ENCODE measurements at regions not wholly inside any gene's neighbourhood (a gene's known extent, or its start where the extent isn't known, plus 50 kb on each side); places are given as distances from the start of the nearest gene placed in this dataset.

- no peak for TF ChIP-seq POLR2AphosphoS5 (IDR thresholded peaks at IDR 0.05)
- TF ChIP-seq, protein P1, sequence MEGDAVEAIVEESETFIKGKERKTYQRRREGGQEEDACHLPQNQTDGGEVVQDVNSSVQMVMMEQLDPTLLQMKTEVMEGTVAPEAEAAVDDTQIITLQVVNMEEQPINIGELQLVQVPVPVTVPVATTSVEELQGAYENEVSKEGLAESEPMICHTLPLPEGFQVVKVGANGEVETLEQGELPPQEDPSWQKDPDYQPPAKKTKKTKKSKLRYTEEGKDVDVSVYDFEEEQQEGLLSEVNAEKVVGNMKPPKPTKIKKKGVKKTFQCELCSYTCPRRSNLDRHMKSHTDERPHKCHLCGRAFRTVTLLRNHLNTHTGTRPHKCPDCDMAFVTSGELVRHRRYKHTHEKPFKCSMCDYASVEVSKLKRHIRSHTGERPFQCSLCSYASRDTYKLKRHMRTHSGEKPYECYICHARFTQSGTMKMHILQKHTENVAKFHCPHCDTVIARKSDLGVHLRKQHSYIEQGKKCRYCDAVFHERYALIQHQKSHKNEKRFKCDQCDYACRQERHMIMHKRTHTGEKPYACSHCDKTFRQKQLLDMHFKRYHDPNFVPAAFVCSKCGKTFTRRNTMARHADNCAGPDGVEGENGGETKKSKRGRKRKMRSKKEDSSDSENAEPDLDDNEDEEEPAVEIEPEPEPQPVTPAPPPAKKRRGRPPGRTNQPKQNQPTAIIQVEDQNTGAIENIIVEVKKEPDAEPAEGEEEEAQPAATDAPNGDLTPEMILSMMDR (IDR thresholded peaks at IDR 0.05) = no peak
Measured at GRCh38 chr12:91562476-91562875, 379.9 kb upstream of the DCN start.
